ENCODE measurements at regions not wholly inside any gene's neighbourhood (a gene's known extent, or its start where the extent isn't known, plus 50 kb on each side); places are given as distances from the start of the nearest gene placed in this dataset.

GRCh38 chr5:5615569-5615968, 193.1 kb downstream of the ICE1 start:
- no peak for DNase-seq

- no peak for DNase-seq
Observed at GRCh38 chr5:5613261-5613990, 190.9 kb downstream of the ICE1 start.

- DNase-seq = no peak
Observed at GRCh38 chr5:5612096-5612495, 189.6 kb downstream of the ICE1 start.

GRCh38 chr5:5609935-5610334, 187.5 kb downstream of the ICE1 start:
- DNase-seq = no peak

GRCh38 chr5:5605170-5605764, 182.8 kb downstream of the ICE1 start:
- no peak for DNase-seq

GRCh38 chr5:5602554-5602953, 180.1 kb downstream of the ICE1 start:
- DNase-seq = no peak

- no peak for DNase-seq
Observed at GRCh38 chr5:5598547-5599113, 176.2 kb downstream of the ICE1 start.

- no peak for DNase-seq
Observed at GRCh38 chr5:5593391-5593790, 170.9 kb downstream of the ICE1 start.

- DNase-seq = no peak
Observed at GRCh38 chr5:5592541-5592940, 170.1 kb downstream of the ICE1 start.

- no peak for DNase-seq
Observed at GRCh38 chr5:5591567-5591966, 169.1 kb downstream of the ICE1 start.

GRCh38 chr5:5589857-5590256, 167.4 kb downstream of the ICE1 start:
- no peak for DNase-seq

GRCh38 chr5:5588887-5589826, 166.7 kb downstream of the ICE1 start:
- no peak for DNase-seq

- no peak for DNase-seq
Observed at GRCh38 chr5:5588386-5588785, 165.9 kb downstream of the ICE1 start.

- no peak for DNase-seq
Observed at GRCh38 chr5:5587474-5587873, 165.0 kb downstream of the ICE1 start.

GRCh38 chr5:5586721-5587120, 164.2 kb downstream of the ICE1 start:
- no peak for DNase-seq

- DNase-seq = no peak
Observed at GRCh38 chr5:5585751-5586341, 163.4 kb downstream of the ICE1 start.

- DNase-seq = no peak
Observed at GRCh38 chr5:5584751-5585150, 162.3 kb downstream of the ICE1 start.

GRCh38 chr5:5584236-5584745, 161.8 kb downstream of the ICE1 start:
- no peak for DNase-seq

GRCh38 chr5:5583832-5584231, 161.4 kb downstream of the ICE1 start:
- no peak for DNase-seq

GRCh38 chr5:5583023-5583765, 160.7 kb downstream of the ICE1 start:
- no peak for DNase-seq

- DNase-seq = no peak
Observed at GRCh38 chr5:5581080-5581479, 158.6 kb downstream of the ICE1 start.

- DNase-seq = no peak
Observed at GRCh38 chr5:5576744-5577143, 154.3 kb downstream of the ICE1 start.
